T47D (cell line): ENCODE measurements at regions not wholly inside any gene's neighbourhood (a gene's known extent, or its start where the extent isn't known, plus 50 kb on each side); places are given as distances from the start of the nearest gene placed in this dataset.

Experiments used
- DNase-seq, 2 experiments: peaks; one replicate each; pipeline versions ENCODE4 v3.0.0 to v3.0.0-alpha.2; 2011 to 2012; ENCODE audit warnings: low read depth in 1 of 2, low spot score in 1 of 2
- JUND ChIP-seq: IDR thresholded peaks from 2 replicates; pipeline ENCODE4 v1.6.1; 2012; ENCODE audit warnings: low read depth
- in situ Hi-C: cut with HindIII; loops from 2 replicates; pipeline ENCODE4 v1.10.0; 2016; ENCODE audit warnings: low sequenced_read_pairs, low pct_unique_long_range_greater_than_20kb

GRCh38 chr11:42003801-42004200 lies 544.3 kb upstream of the LRRC4C start:
- DNase-seq = no peak
- in situ Hi-C loops = no loop called here
- no peak for TF ChIP-seq JUND

DNA sequence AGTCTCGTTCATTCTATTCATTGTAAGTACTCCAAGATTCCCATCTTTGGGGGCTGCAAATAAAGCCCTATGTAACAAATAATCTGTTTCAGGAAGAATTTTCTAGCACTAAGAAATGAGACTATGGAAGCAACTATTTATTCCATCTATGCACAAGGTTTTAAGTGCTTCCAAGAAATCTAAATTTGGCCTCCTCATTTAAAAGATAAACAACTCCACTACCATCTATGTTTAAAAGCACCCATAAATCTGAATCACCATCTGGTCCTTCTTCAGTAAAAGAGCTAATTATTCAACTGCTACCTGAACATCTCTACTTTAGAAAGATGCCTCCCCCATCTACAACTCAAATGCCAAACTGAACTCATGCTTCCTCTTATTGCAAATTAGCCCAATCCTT lies 547.3 kb upstream of the LRRC4C start:
- in situ Hi-C loops = no loop called here
- no peak for TF ChIP-seq JUND
- no peak for DNase-seq

DNA sequence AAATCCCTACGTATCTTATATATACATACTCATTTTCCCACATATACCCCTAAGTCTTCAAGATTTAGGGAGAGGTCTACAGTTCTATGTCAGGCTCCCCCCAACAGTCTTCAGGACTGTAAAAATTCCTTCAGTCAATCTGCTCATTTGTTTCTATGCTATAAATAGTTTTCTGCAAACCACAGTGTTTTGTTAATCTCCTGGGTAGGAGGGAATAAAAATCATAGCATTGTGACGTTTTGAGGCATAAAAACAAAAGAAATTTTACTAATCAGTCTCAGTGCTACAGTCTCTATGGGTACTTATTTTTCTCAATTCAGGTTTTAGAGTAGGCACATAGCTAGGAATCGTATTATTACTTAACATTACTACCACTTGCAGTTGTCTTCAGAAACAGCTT lies 552.8 kb upstream of the LRRC4C start:
- TF ChIP-seq JUND = no peak
- in situ Hi-C loops = no loop called here
- DNase-seq = no peak

GRCh38 chr11:42013656-42014201 lies 554.3 kb upstream of the LRRC4C start:
- no peak for DNase-seq
- TF ChIP-seq JUND = no peak
- in situ Hi-C loops = no loop called here

GRCh38 chr11:42021911-42022310 lies 562.5 kb upstream of the LRRC4C start:
- in situ Hi-C loops = no loop called here
- no peak for TF ChIP-seq JUND
- DNase-seq = no peak

GRCh38 chr11:42023267-42023666 lies 563.8 kb upstream of the LRRC4C start:
- no peak for DNase-seq
- in situ Hi-C loops = no loop called here
- TF ChIP-seq JUND = no peak

DNA sequence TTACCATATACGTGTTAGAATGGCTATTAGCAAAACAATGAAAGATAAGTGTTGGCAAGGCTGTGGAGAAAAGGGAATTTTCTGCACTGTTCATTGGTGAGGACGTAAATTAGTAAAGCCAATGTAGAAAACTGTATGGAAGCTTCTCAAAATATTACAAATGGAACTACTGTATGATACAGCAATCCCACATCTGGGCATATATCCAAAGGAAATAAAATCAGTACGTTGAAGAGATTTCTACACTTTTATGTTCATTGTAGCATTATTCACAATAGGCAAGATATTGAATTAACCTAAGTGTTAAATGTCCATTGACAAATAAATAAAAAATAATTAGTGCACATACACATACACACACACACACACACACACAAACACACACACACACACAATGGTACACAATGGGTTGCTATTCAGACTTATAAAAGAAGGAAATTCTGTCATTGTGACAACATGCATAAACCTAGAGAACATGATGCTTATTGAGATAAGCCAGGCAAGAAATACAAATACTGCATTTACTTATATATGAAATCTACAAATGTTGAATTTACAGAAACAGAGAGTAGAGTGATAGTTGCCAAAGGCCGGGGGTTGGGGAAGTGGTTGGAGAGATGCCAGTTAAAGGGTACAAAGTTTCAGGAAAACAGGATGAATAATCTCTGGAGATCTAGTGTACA lies 565.8 kb upstream of the LRRC4C start:
- no peak for DNase-seq
- in situ Hi-C loops = no loop called here
- no peak for TF ChIP-seq JUND

DNA sequence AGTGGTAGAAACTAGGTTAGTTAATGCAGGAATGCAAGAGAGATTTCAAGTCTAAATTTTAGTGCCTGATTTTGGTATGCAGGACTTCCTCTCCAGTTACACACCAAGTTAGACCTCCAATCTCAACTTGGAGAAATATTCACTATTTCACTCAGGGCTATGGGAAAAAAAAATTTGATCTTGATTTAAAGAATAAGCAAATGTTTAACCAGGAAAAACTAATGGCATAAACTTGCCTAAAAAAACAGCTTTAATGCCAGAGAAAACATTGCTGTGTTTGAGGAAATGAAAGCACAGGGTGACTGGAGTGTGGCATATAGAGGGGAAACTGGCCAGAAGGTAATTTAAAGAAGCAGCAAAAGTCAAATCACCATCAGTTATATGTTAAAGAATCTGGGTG lies 575.4 kb upstream of the LRRC4C start:
- in situ Hi-C loops = no loop called here
- no peak for TF ChIP-seq JUND

DNA sequence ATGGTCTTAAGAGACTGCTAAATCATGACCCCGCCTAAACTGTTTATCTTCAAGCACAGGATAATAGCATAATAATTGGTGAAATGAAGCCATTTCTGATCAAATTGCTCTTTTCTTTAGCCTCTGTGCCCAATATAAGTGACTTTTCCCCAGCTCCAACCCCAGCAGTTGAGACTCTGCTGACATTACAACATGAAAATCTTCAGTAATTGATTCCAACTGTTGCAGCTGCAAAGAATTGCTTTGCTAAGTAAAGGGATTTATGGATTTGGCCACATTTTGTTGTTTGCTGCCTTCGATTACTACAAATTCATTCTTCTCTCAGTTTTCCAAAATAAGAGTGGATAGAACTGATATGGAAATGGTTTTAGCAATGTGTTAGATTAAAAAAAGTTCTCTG lies 576.7 kb upstream of the LRRC4C start:
- DNase-seq = no peak
- in situ Hi-C loops = no loop called here
- TF ChIP-seq JUND = no peak

More for the DNA sequence above, 575.4 kb upstream of the LRRC4C start:
- peak in 1 of 2 experiments; percentile 56 for DNase-seq

GRCh38 chr11:42043312-42043711 lies 583.9 kb upstream of the LRRC4C start:
- DNase-seq = no peak
- in situ Hi-C loops = no loop called here
- TF ChIP-seq JUND = no peak

DNA sequence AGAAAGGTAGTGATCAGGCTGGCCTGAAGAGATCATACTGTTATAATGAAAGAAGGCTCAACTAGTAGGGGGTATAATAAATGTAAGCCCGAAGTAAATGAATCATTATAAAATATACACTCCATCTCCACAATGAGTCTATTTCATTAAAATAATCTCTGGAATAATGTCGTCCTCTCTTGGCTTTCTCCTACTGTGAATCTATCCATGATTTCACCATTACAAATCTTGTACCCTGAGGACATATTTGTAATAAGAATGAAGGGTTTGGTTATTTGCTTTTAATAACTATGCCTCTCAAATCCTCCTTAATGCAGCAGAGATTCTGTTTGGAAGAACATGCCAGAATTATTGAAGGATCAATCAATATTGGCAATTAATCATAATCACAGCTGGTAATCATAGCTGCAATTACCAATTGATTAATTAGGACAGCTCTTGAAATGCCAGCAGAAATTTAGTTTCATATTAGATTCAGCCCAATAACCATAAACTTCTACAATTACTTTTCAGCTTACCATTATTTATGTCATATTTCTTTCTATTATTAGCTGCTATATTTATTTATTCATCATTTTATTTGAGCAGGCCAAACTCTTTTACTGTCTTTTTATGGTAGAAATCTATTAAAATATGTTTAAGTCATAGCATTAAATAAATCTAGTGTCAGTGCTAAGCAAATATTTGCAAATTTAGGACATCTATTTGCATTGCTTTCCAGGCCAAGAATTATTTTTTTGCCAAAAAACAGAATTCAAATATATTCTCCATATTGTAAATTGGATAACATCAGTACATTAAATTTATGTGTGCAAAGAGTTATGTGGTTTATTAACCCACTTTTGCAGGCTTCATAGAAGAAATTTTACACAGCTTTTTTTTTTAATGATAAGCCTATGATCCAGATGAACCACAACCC lies 588.4 kb upstream of the LRRC4C start:
- in situ Hi-C loops = no loop called here
- DNase-seq = no peak
- no peak for TF ChIP-seq JUND

GRCh38 chr11:42049186-42049585 lies 589.7 kb upstream of the LRRC4C start:
- no peak for DNase-seq
- in situ Hi-C loops = no loop called here

GRCh38 chr11:42049650-42050049 lies 590.2 kb upstream of the LRRC4C start:
- no peak for TF ChIP-seq JUND
- in situ Hi-C loops = no loop called here
- DNase-seq = no peak

More at GRCh38 chr11:42049186-42049585, 589.7 kb upstream of the LRRC4C start:
- TF ChIP-seq JUND = no peak
